Colonic mucosa (tissue), 4 donors: ENCODE measurements at regions not wholly inside any gene's neighbourhood (a gene's known extent, or its start where the extent isn't known, plus 50 kb on each side); places are given as distances from the start of the nearest gene placed in this dataset.
"Not testable (repeated sequence)": the region's sequence is repeated elsewhere in the genome, so short reads cannot be mapped to it uniquely, and the experiment has no call there.

Experiments used
- DNase-seq: peaks from one replicate; pipeline ENCODE4 v3.0.0-alpha.2; 2020
- H3K27ac ChIP-seq: fragments of 200-600 bp; one replicate; pipeline ENCODE4 v1.8.0; 2021
- H3K27me3 ChIP-seq: fragments of 200-600 bp; one replicate; pipeline ENCODE4 v1.8.0; 2021
- H3K36me3 ChIP-seq: fragments of 200-600 bp; one replicate; pipeline ENCODE4 v1.8.0; 2021
- H3K4me1 ChIP-seq: fragments of 200-600 bp; one replicate; pipeline ENCODE4 v1.8.0; 2021; ENCODE audit warnings: mild to moderate bottlenecking
- H3K4me3 ChIP-seq: fragments of 200-600 bp; one replicate; pipeline ENCODE4 v1.8.0; 2021
- H3K9ac ChIP-seq, 2 donors: one replicate each; pipeline ENCODE4 v1.7.0; 2013; ENCODE audit warnings: control low read depth in 2 of 2, low read depth in 2 of 2, low read length in 2 of 2
- H3K9me3 ChIP-seq: fragments of 200-600 bp; one replicate; pipeline ENCODE4 v1.8.0; 2021
- CTCF ChIP-seq: fragments of 200-600 bp; IDR thresholded peaks from one replicate; pipeline ENCODE4 v1.8.0; 2022; ENCODE audit warnings: antibody characterized with exemption, mild to moderate bottlenecking
- intact Hi-C: fragments of 100-400 bp; cut with DNase I; formaldehyde crosslinking; loops from one replicate; pipeline ENCODE4 v1.14.1; 2022
- donor health status: healthy.
- donor health status: DM: no; HTN: no; CAD: no.
- donor health status: DM: no; HTN: no; CAD: no.

DNA sequence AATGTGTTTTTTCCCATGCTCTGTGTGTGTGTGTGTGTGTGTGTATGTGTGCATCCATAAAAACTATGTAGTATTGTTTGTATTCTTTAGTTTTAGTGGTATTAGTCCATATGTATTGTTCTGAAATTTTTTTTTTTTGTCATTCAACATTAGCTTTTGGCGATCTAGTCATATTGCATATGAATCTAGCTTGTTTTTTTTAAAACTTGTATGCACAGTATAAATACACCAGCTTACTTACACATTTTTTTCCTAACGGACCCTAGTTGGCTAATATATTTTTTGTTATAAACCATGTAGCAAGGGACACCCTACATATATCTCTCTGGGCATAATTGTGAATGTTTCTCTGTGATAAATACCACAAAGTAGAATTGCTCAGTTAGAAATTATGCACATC, 359.7 kb downstream of the SRGAP2C start:
- H3K36me3 ChIP-seq: no peaks in the 10 kb centered on the region
- no peaks in the 10 kb centered on the region for H3K4me1 ChIP-seq
- no peak overlapping the region for H3K27ac ChIP-seq
- H3K27me3 ChIP-seq: no peaks in the 10 kb centered on the region
- no peak for TF ChIP-seq CTCF
- H3K9me3 ChIP-seq: no peaks in the 10 kb centered on the region
- intact Hi-C loops: no loop called here
- no peak overlapping the region for H3K4me3 ChIP-seq
- DNase-seq: no peak
- no peak overlapping the region for H3K9ac ChIP-seq

- H3K4me1 ChIP-seq, DNase-seq, H3K27ac ChIP-seq, H3K4me3 ChIP-seq, H3K9ac ChIP-seq, H3K9me3 ChIP-seq, intact Hi-C loops, H3K36me3 ChIP-seq, H3K27me3 ChIP-seq: not testable (repeated sequence)
These were observed 361.1 kb downstream of the SRGAP2C start for GRCh38 chr1:121545899-121546298.

GRCh38 chr1:121546830-121547591, 362.2 kb downstream of the SRGAP2C start:
- TF ChIP-seq CTCF: no peak

DNA sequence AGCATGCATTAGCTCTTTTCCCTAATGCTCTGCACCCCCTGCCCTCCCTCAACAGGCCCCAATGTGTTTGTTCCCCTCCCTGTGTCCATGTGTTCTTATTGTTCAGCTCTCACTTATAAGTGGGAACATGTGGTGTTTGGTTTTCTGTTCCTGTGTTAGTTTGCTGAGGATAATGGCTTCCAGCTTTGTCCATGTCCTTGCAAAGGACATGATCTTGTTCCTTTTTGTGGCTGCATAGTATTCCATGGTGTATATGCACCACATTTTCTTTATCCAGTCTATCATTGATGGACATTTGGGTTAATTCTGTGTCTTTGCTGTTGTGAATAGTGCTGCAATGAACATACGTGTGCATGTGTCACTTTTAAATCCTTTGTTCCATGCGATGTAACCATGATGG, 363.0 kb downstream of the SRGAP2C start:
- H3K9ac ChIP-seq, H3K4me1 ChIP-seq, intact Hi-C loops, DNase-seq, H3K4me3 ChIP-seq, H3K9me3 ChIP-seq, H3K27ac ChIP-seq, H3K36me3 ChIP-seq, H3K27me3 ChIP-seq: not testable (repeated sequence)

More at GRCh38 chr1:121546830-121547591, 362.2 kb downstream of the SRGAP2C start:
- intact Hi-C loops: no loop called here
- Histone ChIP-seq H3K9me3 (no peaks in the 10 kb centered on the region), H3K27me3 (no peaks in the 10 kb centered on the region), H3K9ac (no peak overlapping the region), H3K36me3 (no peaks in the 10 kb centered on the region), H3K4me1 (no peaks in the 10 kb centered on the region), H3K4me3 (no peak overlapping the region), H3K27ac (no peak overlapping the region)
- DNase-seq: no peak

DNA sequence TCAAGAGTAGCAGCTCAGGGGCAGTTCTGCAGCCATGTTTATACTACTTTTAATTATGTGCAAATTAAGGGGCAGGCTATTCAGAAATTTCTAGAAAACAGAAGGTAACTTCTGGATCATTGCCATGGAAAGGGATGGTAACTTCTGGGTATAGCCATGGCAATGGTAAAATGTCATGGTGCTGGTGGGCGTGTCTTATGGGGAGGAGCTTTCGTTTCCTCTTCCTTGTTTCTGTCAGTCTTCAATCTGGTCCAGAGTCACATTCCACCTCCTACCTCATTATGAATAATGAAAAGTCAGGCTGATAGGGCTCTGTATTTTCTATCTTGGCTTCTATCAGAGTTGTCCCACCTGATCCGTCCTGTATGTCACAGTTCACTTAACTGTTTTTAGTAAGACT, 366.0 kb downstream of the SRGAP2C start:
- DNase-seq, H3K9ac ChIP-seq, H3K9me3 ChIP-seq, H3K27me3 ChIP-seq, H3K4me3 ChIP-seq, H3K27ac ChIP-seq, intact Hi-C loops, H3K4me1 ChIP-seq, H3K36me3 ChIP-seq: not testable (repeated sequence)

GRCh38 chr1:121551491-121551890, 366.7 kb downstream of the SRGAP2C start:
- DNase-seq, H3K27ac ChIP-seq, intact Hi-C loops, H3K36me3 ChIP-seq, H3K4me1 ChIP-seq, H3K27me3 ChIP-seq, H3K4me3 ChIP-seq, H3K9ac ChIP-seq, H3K9me3 ChIP-seq: not testable (repeated sequence)

GRCh38 chr1:121556560-121556959, 371.8 kb downstream of the SRGAP2C start:
- H3K4me1 ChIP-seq, H3K4me3 ChIP-seq, H3K27me3 ChIP-seq, H3K9me3 ChIP-seq, H3K27ac ChIP-seq, DNase-seq, intact Hi-C loops, H3K36me3 ChIP-seq, H3K9ac ChIP-seq: not testable (repeated sequence)

- H3K4me1 ChIP-seq, intact Hi-C loops, H3K9me3 ChIP-seq, DNase-seq, H3K9ac ChIP-seq, H3K4me3 ChIP-seq, H3K27me3 ChIP-seq, H3K36me3 ChIP-seq, H3K27ac ChIP-seq: not testable (repeated sequence)
These were observed 373.3 kb downstream of the SRGAP2C start for GRCh38 chr1:121558034-121558433.
